ENCODE measurements at regions not wholly inside any gene's neighbourhood (a gene's known extent, or its start where the extent isn't known, plus 50 kb on each side); places are given as distances from the start of the nearest gene placed in this dataset.

DNA sequence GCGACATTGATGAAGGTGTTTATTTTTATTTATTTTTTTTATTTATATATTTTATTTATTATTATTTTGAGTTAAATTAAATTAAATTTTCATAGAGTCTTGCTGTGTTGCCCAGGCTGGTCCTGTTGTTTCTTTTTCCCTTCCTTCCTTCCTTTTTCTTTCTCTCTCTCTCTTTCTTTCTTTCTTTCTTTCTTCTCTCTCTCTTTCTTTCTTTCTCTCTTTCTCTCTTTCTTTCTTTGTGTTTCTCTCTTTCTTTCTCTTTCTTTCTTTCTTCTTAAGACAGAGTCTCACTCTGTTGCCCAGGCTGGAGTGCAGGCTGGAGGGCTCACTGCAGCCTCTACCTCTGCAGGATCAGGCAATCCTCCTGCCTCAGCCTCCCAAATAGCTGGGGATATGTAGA is 84.7 kb upstream of the AKAP12 start:
- no peak for TF ChIP-seq CTCF (IDR thresholded peaks at IDR 0.05)
- TF ChIP-seq POLR2A (IDR thresholded peaks at IDR 0.05): no peak
